ENCODE measurements at regions not wholly inside any gene's neighbourhood (a gene's known extent, or its start where the extent isn't known, plus 50 kb on each side); places are given as distances from the start of the nearest gene placed in this dataset.

DNA sequence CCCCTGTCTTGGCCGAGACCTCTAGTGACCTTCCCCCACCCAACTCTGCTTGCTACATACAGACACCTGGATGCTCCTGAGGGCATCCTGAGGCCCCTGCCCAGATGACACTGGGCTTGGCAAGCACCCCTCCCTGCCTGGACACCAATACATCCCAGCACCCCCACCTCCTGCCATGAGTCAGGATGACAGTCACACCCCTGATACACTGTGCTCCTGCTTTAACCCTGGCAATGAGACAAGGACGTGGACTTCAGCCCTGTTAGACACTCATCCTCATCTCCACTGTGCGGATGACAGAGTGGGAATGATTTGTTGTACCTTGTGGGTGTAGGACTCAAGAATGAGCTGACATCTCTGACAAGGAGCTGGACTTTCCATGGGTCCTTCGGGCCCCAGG lies 186.3 kb upstream of the ADCY1 start:
- ChIA-PET SMC1A (ENCODE audit: uncharacterized antibody, unreplicated experiment) (no interaction called here), CTCF (no interaction called here), RAD21 (ENCODE audit: unreplicated experiment) (no interaction called here), POLR2A (no interaction called here)
- BruUV-seq (replicated peaks), result no TSS peak
- no peaks in the 10 kb centered on the region for H3K27me3 ChIP-seq (replicated peaks in 1 of 2; ENCODE audit: control insufficient read depth in 2 of 2, insufficient read depth in 2 of 2, low read length in 1 of 2)
- FAIRE-seq (no peak), ATAC-seq (no peak), DNase-seq (ENCODE audit: low read depth, low spot score) (no peak)
- no peaks in the 10 kb centered on the region for H3K36me3 ChIP-seq (ENCODE audit: control insufficient read depth in 2 of 2, insufficient read depth in 2 of 2, low read length in 1 of 2)
- no peak overlapping the region for H3K4me3 ChIP-seq
- TF ChIP-seq POLR2A (IDR thresholded peaks at IDR 0.05; ENCODE audit: low read depth, low read length) (no peak), IKZF2 (IDR thresholded peaks at IDR 0.05) (no peak), ATF2 (IDR thresholded peaks at IDR 0.05; ENCODE audit: low read length) (no peak)
- in situ Hi-C loops (cut with MboI) (no loop called here), intact Hi-C loops (cut with micrococcal nuclease; ENCODE audit: unreplicated experiment) (no loop called here)
- H3K9me3 ChIP-seq (replicated peaks; ENCODE audit: control insufficient read depth, insufficient read depth, low read length), result no peaks in the 10 kb centered on the region; the same call in 2 of the 3 replicates
- no peaks in the 10 kb centered on the region for H4K20me1 ChIP-seq (ENCODE audit: control insufficient read depth, insufficient read depth)
- 7% methylated on average over 4 of the region's 4 CpGs for WGBS (ENCODE audit: insufficient coverage, insufficient replicate concordance, low lambda C conversion rate, missing lambda C conversion rate)
- no peak overlapping the region for H3K27ac ChIP-seq (ENCODE audit: control insufficient read depth, insufficient read depth)
- H2AFZ ChIP-seq (ENCODE audit: control insufficient read depth, low read depth, low read length), result no peak overlapping the region
- no peak overlapping the region for H3K9ac ChIP-seq (ENCODE audit: control insufficient read depth, insufficient read depth, low read length)
- H3K79me2 ChIP-seq (ENCODE audit: control insufficient read depth, insufficient read depth, low read length), result no peaks in the 10 kb centered on the region
- no peaks in the 10 kb centered on the region for H3K4me1 ChIP-seq (ENCODE audit: control insufficient read depth, insufficient read depth, low read length)
- no peak overlapping the region for H3K4me2 ChIP-seq (ENCODE audit: control insufficient read depth, insufficient read depth)

GRCh38 chr7:45389073-45389872 lies 184.9 kb upstream of the ADCY1 start:
- no peaks in the 10 kb centered on the region for H4K20me1 ChIP-seq (ENCODE audit: control insufficient read depth, insufficient read depth)
- no peak overlapping the region for H2AFZ ChIP-seq (ENCODE audit: control insufficient read depth, low read depth, low read length)
- SMC1A ChIA-PET (ENCODE audit: uncharacterized antibody, unreplicated experiment), result no interaction called here
- WGBS (ENCODE audit: insufficient coverage, insufficient replicate concordance, low lambda C conversion rate, missing lambda C conversion rate), result 57% methylated on average over 7 of the region's 7 CpGs
- H3K27ac ChIP-seq (ENCODE audit: control insufficient read depth, insufficient read depth), result no peak overlapping the region
- H3K36me3 ChIP-seq (ENCODE audit: control insufficient read depth in 2 of 2, insufficient read depth in 2 of 2, low read length in 1 of 2), result no peaks in the 10 kb centered on the region
- BruUV-seq (replicated peaks), result no TSS peak
- DNase-seq (ENCODE audit: low read depth, low spot score), result no peak
- no peak overlapping the region for H3K9ac ChIP-seq (ENCODE audit: control insufficient read depth, insufficient read depth, low read length)
- H3K79me2 ChIP-seq (ENCODE audit: control insufficient read depth, insufficient read depth, low read length), result no peaks in the 10 kb centered on the region
- no peaks in the 10 kb centered on the region; the same call in 2 of the 3 replicates for H3K9me3 ChIP-seq (replicated peaks; ENCODE audit: control insufficient read depth, insufficient read depth, low read length)
- H3K4me3 ChIP-seq, result no peak overlapping the region
- CTCF ChIA-PET, result no interaction called here
- FAIRE-seq, result no peak
- RAD21 ChIA-PET (ENCODE audit: unreplicated experiment), result no interaction called here
- no peak overlapping the region for H3K4me2 ChIP-seq (ENCODE audit: control insufficient read depth, insufficient read depth)
- no peaks in the 10 kb centered on the region for H3K27me3 ChIP-seq (replicated peaks in 1 of 2; ENCODE audit: control insufficient read depth in 2 of 2, insufficient read depth in 2 of 2, low read length in 1 of 2)
- in situ Hi-C loops (cut with MboI), result no loop called here
- POLR2A ChIA-PET, result no interaction called here
- H3K4me1 ChIP-seq (ENCODE audit: control insufficient read depth, insufficient read depth, low read length), result no peaks in the 10 kb centered on the region
- no peak for ATAC-seq
- no peak for TF ChIP-seq SP1 (IDR thresholded peaks at IDR 0.05; ENCODE audit: low read depth, low read length)
- TF ChIP-seq CREM (IDR thresholded peaks at IDR 0.05; ENCODE audit: low read depth), result no peak
- no peak for TF ChIP-seq SIN3A (IDR thresholded peaks at IDR 0.05; ENCODE audit: low read depth, low read length)
- TF ChIP-seq SIX5 (IDR thresholded peaks at IDR 0.05; ENCODE audit: low read depth, low read length, severe bottlenecking), result no peak
- TF ChIP-seq HSF1 (IDR thresholded peaks at IDR 0.05; ENCODE audit: low read depth, low read length), result no peak
- TF ChIP-seq, protein P1, sequence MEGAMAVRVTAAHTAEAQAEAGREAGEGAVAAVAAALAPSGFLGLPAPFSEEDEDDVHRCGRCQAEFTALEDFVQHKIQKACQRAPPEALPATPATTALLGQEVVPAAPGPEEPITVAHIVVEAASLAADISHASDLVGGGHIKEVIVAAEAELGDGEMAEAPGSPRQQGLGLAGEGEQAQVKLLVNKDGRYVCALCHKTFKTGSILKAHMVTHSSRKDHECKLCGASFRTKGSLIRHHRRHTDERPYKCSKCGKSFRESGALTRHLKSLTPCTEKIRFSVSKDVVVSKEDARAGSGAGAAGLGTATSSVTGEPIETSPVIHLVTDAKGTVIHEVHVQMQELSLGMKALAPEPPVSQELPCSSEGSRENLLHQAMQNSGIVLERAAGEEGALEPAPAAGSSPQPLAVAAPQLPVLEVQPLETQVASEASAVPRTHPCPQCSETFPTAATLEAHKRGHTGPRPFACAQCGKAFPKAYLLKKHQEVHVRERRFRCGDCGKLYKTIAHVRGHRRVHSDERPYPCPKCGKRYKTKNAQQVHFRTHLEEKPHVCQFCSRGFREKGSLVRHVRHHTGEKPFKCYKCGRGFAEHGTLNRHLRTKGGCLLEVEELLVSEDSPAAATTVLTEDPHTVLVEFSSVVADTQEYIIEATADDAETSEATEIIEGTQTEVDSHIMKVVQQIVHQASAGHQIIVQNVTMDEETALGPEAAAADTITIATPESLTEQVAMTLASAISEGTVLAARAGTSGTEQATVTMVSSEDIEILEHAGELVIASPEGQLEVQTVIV (IDR thresholded peaks at IDR 0.05; ENCODE audit: borderline replicate concordance, partially characterized antibody), result no peak
- intact Hi-C loops (cut with micrococcal nuclease; ENCODE audit: unreplicated experiment), result no loop called here

All from GM12878 (cell line).